AG04450 (cell line): ENCODE measurements at regions not wholly inside any gene's neighbourhood (a gene's known extent, or its start where the extent isn't known, plus 50 kb on each side); places are given as distances from the start of the nearest gene placed in this dataset.

Experiments
- CTCF ChIA-PET: fragments of 300-600, 350-600 bp; formaldehyde crosslinking; extraction: SDS; loops from one replicate; lab custom pipeline; 2022; ENCODE audit warnings: antibody characterized with exemption, inconsistent platforms; lab: Charles Lee
- POLR2A ChIA-PET: fragments of 350-600 bp; formaldehyde crosslinking; extraction: SDS; loops from one replicate; lab custom pipeline; 2021; ENCODE audit warnings: antibody characterized with exemption, inconsistent platforms; lab: Yijun Ruan, JAX
- DNase-seq: peaks from one replicate; pipeline ENCODE4 v3.0.0-alpha.2; 2011; ENCODE audit warnings: low read depth, low spot score
- H3K27ac ChIP-seq: one replicate; pipeline ENCODE4 v1.5.1; 2012; ENCODE audit warnings: low read depth, low read length, control low read depth
- H3K27me3 ChIP-seq: one replicate; pipeline ENCODE4 v1.6.0; 2012; ENCODE audit warnings: low read length; ENCODE audit not compliant: control insufficient read depth, insufficient read depth
- H3K4me3 ChIP-seq: 2 replicates; pipeline ENCODE4 v1.5.1; 2011; ENCODE audit warnings: mild to moderate bottlenecking, low read depth, low read length, control low read depth
- H3K9me3 ChIP-seq: 2 replicates; pipeline ENCODE4 v1.5.1; 2012; ENCODE audit warnings: low read length; ENCODE audit not compliant: control insufficient read depth, insufficient read depth
- CTCF ChIP-seq: IDR thresholded peaks from 2 replicates; pipeline ENCODE4 v1.5.1; 2011; ENCODE audit warnings: low read depth, low read length, control low read depth, inconsistent platforms

- no peak for DNase-seq
- H3K27me3 ChIP-seq = no peaks in the 10 kb centered on the region
- POLR2A ChIA-PET = no interaction called here
- no peak for TF ChIP-seq CTCF
- no peaks in the 10 kb centered on the region for H3K9me3 ChIP-seq
- CTCF ChIA-PET = no interaction called here
- H3K4me3 ChIP-seq = no peak overlapping the region
- no peak overlapping the region for H3K27ac ChIP-seq
These were observed 642.3 kb downstream of the RWDD3 start for GRCh38 chr1:95876276-95876675.

- no peak for TF ChIP-seq CTCF
- no peak overlapping the region for H3K27ac ChIP-seq
- no peaks in the 10 kb centered on the region for H3K9me3 ChIP-seq
- no peaks in the 10 kb centered on the region for H3K27me3 ChIP-seq
- no peak overlapping the region for H3K4me3 ChIP-seq
- CTCF ChIA-PET = no interaction called here
- POLR2A ChIA-PET = no interaction called here
- DNase-seq = no peak
These were observed 645.6 kb downstream of the RWDD3 start for GRCh38 chr1:95879498-95880050.

- Histone ChIP-seq H3K27ac (no peak overlapping the region), H3K9me3 (no peaks in the 10 kb centered on the region), H3K4me3 (no peak overlapping the region), H3K27me3 (no peaks in the 10 kb centered on the region)
- ChIA-PET POLR2A (no interaction called here), CTCF (no interaction called here)
- no peak for DNase-seq
- TF ChIP-seq CTCF = no peak
These were observed 655.0 kb downstream of the RWDD3 start for GRCh38 chr1:95888941-95889390.

GRCh38 chr1:95889400-95889799 lies 655.4 kb downstream of the RWDD3 start:
- Histone ChIP-seq H3K27ac (no peak overlapping the region), H3K4me3 (no peak overlapping the region), H3K27me3 (no peaks in the 10 kb centered on the region), H3K9me3 (no peaks in the 10 kb centered on the region)
- DNase-seq = no peak
- ChIA-PET CTCF (no interaction called here), POLR2A (no interaction called here)
- no peak for TF ChIP-seq CTCF

GRCh38 chr1:95893921-95894320 lies 659.9 kb downstream of the RWDD3 start:
- no peaks in the 10 kb centered on the region for H3K27me3 ChIP-seq
- no peak for DNase-seq
- no peak overlapping the region for H3K4me3 ChIP-seq
- ChIA-PET POLR2A (no interaction called here), CTCF (no interaction called here)
- H3K9me3 ChIP-seq = no peaks in the 10 kb centered on the region
- H3K27ac ChIP-seq = no peak overlapping the region
- no peak for TF ChIP-seq CTCF
